ENCODE measurements at regions not wholly inside any gene's neighbourhood (a gene's known extent, or its start where the extent isn't known, plus 50 kb on each side); places are given as distances from the start of the nearest gene placed in this dataset.

DNA sequence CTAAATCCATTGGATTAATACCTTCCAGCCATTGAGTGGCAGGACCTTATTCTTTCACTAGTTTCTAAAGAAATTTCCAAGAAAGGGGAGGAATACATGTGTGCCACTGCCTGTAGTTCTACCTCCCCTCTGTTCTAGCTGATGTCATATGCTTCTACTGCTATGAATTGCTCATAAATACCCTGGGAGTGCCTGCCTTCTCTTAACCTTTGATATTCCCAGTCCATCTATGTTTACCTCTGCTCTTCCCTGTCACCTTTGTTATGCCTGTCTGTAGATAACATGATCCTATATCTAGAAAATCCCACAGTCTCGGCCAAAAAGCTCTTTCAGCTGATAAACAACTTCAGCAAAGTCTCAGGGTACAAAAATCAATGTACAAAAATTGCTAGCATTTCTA, 486.9 kb upstream of the ARRDC4 start:
- no peak for DNase-seq

DNA sequence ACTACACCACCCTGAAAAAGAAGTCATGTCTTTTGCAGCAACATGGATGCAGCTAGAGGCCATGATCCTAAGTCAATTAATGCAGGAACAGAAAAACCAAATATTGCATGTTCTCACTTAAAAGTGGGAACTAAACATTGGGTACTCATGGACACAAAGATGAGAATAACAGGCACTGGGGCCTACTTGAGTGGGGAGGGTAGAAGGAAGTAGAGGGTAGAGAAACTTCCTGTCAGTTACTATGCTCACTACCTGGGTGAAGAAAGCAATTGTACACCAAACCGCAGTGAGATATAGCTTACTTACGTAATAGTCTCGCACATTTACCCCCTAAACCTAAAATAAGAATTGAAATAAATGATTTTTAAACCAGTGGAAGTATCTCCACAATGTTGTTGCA, 480.5 kb upstream of the ARRDC4 start:
- no peak for DNase-seq

DNA sequence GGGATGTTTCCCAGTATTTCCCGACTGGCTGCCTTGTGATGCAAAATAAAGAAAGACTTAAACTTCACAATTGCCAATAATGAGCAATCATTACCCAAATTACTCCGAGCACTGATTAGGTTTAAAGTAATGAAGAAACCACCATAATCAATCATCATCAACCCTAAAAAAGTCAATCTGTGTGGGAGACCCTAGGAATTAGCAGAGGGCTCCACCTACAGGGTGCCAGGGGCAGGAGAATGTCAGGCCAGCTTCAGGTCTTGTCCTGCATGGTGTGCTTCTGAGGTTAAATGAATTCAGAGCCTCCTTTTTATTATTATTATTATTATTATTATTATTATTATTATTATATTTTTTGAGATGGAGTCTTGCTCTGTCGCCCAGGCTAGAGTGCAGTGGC, 478.0 kb upstream of the ARRDC4 start:
- DNase-seq: no peak

DNA sequence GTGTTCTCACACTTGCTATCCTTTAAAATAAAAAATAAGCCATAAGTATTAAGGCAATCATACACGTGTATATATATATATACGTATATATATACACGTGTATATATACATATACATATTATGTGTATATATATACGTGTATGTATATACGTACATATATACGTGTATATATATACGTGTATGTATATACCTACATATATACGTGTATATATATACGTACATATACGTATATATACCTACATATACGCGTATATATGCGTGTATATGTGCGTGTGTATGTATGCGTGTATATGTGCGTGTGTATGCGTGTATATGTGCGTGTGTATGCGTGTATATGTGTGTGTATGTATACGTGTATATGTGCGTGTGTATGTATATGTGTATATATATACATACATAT, 477.3 kb upstream of the ARRDC4 start:
- DNase-seq: no peak

DNA sequence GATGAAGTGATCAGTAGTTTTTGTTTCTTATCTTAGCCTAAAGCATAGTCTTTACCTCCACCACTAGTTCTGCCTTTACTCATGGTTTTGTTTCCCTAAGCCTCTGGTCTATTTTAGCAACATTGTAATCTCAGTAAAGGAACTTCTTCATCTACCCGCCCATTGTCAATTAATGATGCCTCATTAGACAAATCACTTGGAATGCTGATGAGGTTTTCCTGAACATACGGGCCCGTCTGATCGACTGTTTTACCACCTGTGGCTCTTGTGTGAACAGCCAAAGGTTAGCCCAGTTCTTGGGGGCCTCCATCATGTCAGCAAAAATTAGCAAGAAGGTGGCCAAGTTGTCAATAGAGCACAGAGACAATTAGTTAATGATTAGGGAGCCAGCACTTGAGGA, 470.1 kb upstream of the ARRDC4 start:
- DNase-seq: no peak

- DNase-seq: no peak
These were observed 459.2 kb upstream of the ARRDC4 start for GRCh38 chr15:97501291-97501690.

GRCh38 chr15:97502038-97502437, 458.5 kb upstream of the ARRDC4 start:
- DNase-seq: no peak

- DNase-seq: no peak
These were observed 456.3 kb upstream of the ARRDC4 start for GRCh38 chr15:97504031-97504792.

DNA sequence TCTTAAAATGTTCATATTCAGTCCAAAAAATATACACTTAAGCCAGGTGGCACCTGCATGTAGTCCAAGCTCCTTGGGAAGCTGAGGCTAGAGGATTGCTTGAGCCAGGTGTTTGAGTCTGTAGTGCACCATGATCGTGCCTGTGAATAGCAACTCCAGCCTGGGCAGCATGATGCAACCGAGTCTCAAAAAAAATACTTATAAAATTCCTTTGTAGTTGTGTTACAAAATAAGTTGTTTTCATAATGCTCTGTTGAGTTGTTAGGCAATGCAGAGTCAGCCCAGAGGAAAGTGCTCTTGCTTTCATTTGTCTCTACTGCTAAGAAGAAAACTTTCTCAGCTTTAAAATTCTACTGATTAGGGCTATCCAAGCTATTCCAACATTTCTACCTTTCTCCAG, 442.8 kb upstream of the ARRDC4 start:
- no peak for DNase-seq

DNA sequence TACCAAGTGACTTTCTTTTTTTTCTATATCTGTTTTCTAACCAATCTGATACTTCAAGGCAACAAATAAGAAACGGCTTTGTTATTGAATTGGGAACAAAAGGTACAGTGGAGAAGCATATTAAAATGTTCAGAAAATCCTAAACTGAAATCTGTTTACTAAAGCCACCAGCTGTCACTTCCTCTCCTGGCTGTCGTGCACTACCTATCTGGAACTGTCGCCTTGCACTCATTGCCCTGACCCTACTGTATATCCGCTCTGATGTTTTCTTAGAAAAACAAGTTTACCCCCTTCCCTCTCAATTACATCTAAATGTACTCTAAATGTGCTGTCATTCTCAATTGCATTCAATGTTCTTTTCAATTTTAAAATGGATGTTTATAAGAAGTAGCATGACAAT, 439.8 kb upstream of the ARRDC4 start:
- DNase-seq: no peak

GRCh38 chr15:97521381-97522285, 438.9 kb upstream of the ARRDC4 start:
- DNase-seq: peak in 31 of 56 donors; percentile 2 to 69 (median 21)

GRCh38 chr15:97522347-97522746, 438.2 kb upstream of the ARRDC4 start:
- no peak for DNase-seq

- no peak for DNase-seq
These were observed 434.7 kb upstream of the ARRDC4 start for GRCh38 chr15:97525809-97526208.

DNA sequence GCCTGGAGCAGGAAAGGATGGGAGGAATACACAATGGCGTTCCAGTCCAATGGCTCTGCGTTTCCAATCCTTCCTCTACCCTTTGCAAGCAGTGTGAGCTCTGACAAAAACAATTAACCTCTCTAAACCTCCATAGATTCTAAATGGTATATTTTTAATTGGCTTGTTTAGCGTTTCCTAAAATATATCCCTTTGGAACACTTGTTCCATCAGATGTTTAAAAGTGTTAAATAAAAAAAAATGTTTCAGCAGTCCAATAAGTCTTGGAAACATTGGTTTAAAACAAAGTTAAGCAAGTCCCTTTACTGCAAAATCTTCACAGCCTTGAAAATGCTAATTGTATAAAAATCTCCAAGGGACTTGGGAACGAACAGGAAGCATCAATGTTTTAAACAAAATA, 432.3 kb upstream of the ARRDC4 start:
- no peak for DNase-seq

GRCh38 chr15:97545799-97546198, 414.7 kb upstream of the ARRDC4 start:
- no peak for DNase-seq

DNA sequence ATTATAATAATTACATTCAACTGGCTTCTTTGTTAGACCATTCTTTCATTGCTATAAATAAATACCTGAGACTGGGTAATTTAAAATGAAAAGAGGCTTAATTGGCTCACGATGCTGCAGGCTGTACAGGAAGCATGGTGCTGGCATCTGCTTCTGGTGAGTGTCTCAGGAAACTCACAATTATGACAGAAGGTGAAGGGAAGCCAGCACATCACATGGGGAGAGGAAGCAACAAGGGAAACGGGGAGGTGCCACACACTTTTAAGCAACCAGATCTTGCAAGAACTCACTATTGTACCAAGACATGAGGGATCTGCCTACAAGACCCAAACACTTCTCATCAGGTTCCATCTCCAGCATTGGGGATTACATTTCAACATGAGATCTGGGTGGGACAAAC, 413.1 kb upstream of the ARRDC4 start:
- DNase-seq: no peak

DNA sequence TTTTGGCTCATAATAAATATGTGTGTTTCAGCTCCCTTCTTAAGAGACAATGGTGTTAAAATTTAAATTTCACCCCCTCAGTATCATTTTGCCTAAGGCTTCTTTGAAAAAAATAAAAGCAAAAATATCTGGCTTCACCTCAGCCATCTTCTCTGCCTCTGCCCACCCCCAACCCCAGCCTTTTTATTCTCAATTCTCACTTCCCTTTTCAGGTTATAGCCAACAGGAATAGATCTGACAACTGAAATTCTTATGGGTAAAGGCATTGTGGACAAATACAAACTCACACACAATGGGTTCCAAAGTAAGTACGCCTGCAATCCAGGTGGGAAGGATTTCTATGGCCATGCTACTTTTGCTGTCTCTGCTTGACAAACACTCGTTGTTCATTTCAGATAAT, 399.0 kb upstream of the ARRDC4 start:
- no peak for DNase-seq

DNA sequence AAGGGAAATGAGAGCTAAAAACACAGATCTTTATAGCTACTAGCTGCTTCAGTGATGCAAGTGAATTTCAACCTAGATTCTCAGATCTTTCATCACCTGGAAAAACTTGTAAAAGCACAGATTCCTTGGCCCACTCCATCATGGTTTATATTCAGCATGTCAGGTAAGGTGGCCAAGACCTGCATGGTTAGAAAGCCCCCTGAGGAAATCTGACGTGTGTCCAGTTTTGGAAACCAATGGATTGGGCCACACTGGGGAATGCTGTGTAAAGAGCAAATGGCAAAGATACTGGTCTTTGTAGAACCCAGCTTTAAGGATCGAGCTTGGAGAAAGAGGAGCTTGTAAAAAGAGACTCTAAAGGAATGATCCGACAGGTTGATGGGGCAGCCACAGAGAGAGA, 397.0 kb upstream of the ARRDC4 start:
- DNase-seq: no peak

DNA sequence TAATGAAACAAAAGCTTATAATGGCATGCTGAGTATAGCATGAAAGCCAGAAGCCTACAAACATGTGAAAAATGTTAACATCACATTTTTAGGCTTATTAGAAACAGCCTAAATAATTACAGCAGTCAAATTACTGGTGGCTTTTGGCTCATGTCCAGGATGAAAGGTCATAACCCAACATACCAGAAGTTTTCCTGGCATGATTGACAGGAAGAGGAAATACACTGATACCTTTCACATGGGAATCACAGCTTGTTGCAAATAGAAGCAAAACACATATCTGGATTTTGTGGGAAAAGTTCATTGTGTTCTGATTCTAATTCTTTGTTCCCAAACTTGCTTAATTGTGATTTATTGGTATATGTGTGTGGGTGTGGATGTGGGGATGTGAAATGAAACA, 393.5 kb upstream of the ARRDC4 start:
- DNase-seq: no peak

- no peak for DNase-seq
These were observed 393.1 kb upstream of the ARRDC4 start for GRCh38 chr15:97567411-97567810.

DNA sequence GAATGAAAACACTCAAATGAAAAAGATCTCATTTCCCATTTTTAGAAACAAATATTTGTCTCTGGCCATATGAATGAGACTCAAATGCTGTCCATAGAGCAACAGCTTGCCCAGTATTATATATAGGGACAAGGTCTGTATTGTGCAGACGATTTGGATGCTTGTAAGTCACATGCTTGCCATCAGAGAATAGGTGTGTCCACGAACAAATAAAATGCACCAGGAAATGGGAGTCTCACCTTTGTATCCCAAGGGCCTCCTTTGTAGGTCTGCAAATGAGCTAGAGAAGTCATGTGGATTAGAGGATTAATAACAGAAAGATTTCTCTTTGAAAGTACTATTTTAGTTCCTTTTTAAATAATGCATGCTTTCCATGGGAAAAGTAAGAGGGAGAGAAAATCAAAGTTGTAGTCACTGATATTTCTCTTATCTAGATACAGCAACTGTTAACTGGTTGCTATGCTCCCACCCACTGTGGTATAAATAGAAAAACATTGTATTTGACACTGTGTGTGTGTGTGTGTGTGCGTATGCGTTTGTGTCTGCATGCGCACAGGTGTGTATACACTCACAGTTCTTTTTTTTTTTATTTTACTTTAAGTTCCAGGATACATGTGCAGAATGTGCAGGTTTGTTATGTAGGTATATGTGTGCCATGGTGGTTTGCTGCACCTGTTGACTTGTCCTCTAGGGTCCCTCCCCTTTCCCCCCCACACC, 383.4 kb upstream of the ARRDC4 start:
- no peak for DNase-seq

DNA sequence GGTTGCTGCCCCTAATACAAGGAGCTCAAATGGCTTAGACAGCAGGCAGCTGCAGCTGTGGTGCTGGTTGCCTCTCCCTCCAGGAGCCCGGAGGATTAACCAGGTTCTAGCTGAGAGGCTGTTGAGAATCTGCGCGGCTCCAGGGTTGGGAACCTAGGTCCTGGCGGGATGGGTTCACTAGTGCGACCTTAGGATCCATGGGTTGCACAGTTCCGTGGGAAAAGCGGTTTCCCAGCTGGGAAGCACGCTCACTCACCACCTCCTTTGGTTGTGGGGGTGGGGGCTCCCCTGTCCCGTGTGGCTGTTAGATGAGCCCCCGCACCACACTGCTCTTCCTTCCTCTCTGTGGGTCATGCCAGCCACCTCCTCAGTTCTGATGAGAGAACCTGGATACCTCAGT, 375.1 kb upstream of the ARRDC4 start:
- no peak for DNase-seq

Data from amygdala (tissue), 56 donors.